Frontal cortex (tissue), 3 donors: ENCODE measurements at regions not wholly inside any gene's neighbourhood (a gene's known extent, or its start where the extent isn't known, plus 50 kb on each side); places are given as distances from the start of the nearest gene placed in this dataset.

Experiments
- DNase-seq, 2 donors: peaks; one replicate each; pipeline ENCODE4 v3.0.0; 2012; ENCODE audit warnings: low spot score in 2 of 2
- FAIRE-seq: peaks from 2 replicates; lab custom pipeline; 2012; peaks lifted over from hg19 to GRCh38; lab: Jason Lieb, UNC
- donor health status: control.
- donor health status: control.
- donor health status: control.

- FAIRE-seq, result no peak
Measured at GRCh38 chr21:16587141-16587581, 857.4 kb downstream of the USP25 start.

GRCh38 chr21:16587681-16588375 lies 858.0 kb downstream of the USP25 start:
- FAIRE-seq (peak; percentile 66), DNase-seq (no peak)

More at GRCh38 chr21:16587141-16587581, 857.4 kb downstream of the USP25 start:
- DNase-seq, result no peak

GRCh38 chr21:16588433-16588860 lies 858.7 kb downstream of the USP25 start:
- FAIRE-seq (no peak), DNase-seq (peak; percentile 20 to 28)

GRCh38 chr21:16589006-16589898 lies 859.5 kb downstream of the USP25 start:
- FAIRE-seq (no peak), DNase-seq (no peak)

GRCh38 chr21:16590186-16590585 lies 860.4 kb downstream of the USP25 start:
- DNase-seq, result no peak
- FAIRE-seq, result no peak

- DNase-seq, result no peak
- FAIRE-seq, result no peak
Measured at GRCh38 chr21:16590641-16591292, 861.0 kb downstream of the USP25 start.

GRCh38 chr21:16592381-16592780 lies 862.6 kb downstream of the USP25 start:
- DNase-seq (no peak), FAIRE-seq (no peak)

- DNase-seq (no peak), FAIRE-seq (no peak)
Measured at GRCh38 chr21:16594191-16594590, 864.4 kb downstream of the USP25 start.

GRCh38 chr21:16596369-16596768 lies 866.6 kb downstream of the USP25 start:
- DNase-seq (no peak), FAIRE-seq (no peak)

GRCh38 chr21:16597753-16598152 lies 868.0 kb downstream of the USP25 start:
- DNase-seq (no peak), FAIRE-seq (no peak)

- DNase-seq, result no peak
- FAIRE-seq, result no peak
Measured at GRCh38 chr21:16605597-16605996, 875.8 kb downstream of the USP25 start.

GRCh38 chr21:16606271-16606670 lies 876.5 kb downstream of the USP25 start:
- DNase-seq (no peak), FAIRE-seq (no peak)

- DNase-seq (no peak), FAIRE-seq (no peak)
Measured at GRCh38 chr21:16608209-16608830, 878.5 kb downstream of the USP25 start.

- FAIRE-seq (no peak), DNase-seq (no peak)
Measured at GRCh38 chr21:16619281-16619680, 889.5 kb downstream of the USP25 start.

- no peak for DNase-seq
- no peak for FAIRE-seq
Measured at GRCh38 chr21:16620786-16621320, 891.1 kb downstream of the USP25 start.

- FAIRE-seq, result no peak
Measured at GRCh38 chr21:16624479-16625118, 888.2 kb upstream of the CXADR start.

GRCh38 chr21:16625491-16625890 lies 887.4 kb upstream of the CXADR start:
- DNase-seq, result no peak
- FAIRE-seq, result no peak

More at GRCh38 chr21:16624479-16625118, 888.2 kb upstream of the CXADR start:
- DNase-seq, result no peak

GRCh38 chr21:16633831-16634459 lies 878.9 kb upstream of the CXADR start:
- FAIRE-seq, result no peak

GRCh38 chr21:16634515-16634914 lies 878.3 kb upstream of the CXADR start:
- no peak for DNase-seq
- FAIRE-seq, result no peak

More at GRCh38 chr21:16633831-16634459, 878.9 kb upstream of the CXADR start:
- no peak for DNase-seq
